Fibroblast of villous mesenchyme (primary cell): ENCODE measurements at regions not wholly inside any gene's neighbourhood (a gene's known extent, or its start where the extent isn't known, plus 50 kb on each side); places are given as distances from the start of the nearest gene placed in this dataset.

ENCODE experiments used
- DNase-seq: peaks from one replicate; pipeline ENCODE4 v3.0.0-alpha.2; 2010; ENCODE audit warnings: low read depth
- H3K4me3 ChIP-seq: 2 replicates; pipeline ENCODE4 v1.5.1; 2011; ENCODE audit warnings: low read depth, mild to moderate bottlenecking, low read length
- TF ChIP-seq, protein P1 (sequence below): IDR thresholded peaks from 2 replicates; pipeline ENCODE4 v1.5.1; 2012; ENCODE audit warnings: low read depth, mild to moderate bottlenecking, low read length; ENCODE audit not compliant: insufficient read depth

DNA sequence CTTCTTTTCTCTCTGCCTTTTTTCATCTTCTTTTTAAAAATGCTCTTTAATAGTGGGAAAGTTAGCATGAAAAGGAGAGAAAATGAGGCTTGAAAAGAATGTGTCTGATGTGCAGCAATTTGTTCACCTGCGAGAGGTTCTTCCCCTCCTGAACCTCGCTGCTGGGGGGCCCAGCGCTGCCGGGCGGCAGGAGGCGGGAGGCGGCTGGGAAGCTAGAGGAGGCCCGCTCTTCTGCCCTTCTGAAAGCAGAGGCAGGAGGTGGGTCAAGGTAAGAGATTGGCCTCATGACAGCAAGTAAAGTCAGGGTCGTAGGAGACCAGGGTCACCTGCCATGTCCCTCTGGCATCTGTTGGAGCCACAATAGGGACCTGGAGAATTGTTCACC is 78.6 kb upstream of the TNRC6C start:
- no peak for DNase-seq
- H3K4me3 ChIP-seq: no peak overlapping the region
- TF ChIP-seq, protein P1, sequence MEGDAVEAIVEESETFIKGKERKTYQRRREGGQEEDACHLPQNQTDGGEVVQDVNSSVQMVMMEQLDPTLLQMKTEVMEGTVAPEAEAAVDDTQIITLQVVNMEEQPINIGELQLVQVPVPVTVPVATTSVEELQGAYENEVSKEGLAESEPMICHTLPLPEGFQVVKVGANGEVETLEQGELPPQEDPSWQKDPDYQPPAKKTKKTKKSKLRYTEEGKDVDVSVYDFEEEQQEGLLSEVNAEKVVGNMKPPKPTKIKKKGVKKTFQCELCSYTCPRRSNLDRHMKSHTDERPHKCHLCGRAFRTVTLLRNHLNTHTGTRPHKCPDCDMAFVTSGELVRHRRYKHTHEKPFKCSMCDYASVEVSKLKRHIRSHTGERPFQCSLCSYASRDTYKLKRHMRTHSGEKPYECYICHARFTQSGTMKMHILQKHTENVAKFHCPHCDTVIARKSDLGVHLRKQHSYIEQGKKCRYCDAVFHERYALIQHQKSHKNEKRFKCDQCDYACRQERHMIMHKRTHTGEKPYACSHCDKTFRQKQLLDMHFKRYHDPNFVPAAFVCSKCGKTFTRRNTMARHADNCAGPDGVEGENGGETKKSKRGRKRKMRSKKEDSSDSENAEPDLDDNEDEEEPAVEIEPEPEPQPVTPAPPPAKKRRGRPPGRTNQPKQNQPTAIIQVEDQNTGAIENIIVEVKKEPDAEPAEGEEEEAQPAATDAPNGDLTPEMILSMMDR: no peak

DNA sequence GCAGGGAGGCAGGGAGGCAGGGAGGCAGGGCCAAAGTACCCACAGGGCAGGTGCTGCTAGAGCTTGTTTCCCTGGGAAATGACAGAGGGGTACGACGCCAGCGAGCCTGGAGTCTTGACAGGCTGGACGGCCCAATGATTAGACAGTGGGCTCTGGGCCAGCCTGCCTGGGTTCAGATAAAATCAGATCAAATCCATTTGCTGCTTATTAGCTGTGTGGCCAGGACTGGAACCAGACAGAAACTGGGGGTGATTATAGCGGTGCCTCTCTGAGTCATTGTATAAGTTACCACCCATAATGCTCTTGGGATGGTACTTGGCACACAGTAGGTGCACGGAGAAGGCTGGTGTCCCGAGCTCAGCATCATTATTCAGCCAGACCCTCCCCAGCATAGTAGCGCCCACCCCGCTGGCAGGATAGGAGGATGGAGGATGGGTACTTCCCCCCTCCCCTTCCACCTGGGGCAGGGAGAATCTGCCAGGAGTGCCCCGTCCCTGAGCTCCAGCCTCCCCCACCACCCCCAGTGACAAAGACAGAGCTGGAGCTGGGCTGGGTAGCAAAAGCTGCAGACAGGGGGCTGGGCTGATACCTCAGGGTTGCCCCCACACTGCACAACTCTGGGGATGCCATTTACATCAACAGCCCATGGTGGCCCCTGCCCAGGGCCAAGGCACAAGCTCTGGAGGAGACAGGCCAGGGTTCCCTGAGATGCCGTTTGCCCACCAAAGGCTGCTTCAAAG is 77.6 kb upstream of the TNRC6C start:
- H3K4me3 ChIP-seq: no peak overlapping the region
- TF ChIP-seq, protein P1: no peak
- DNase-seq: no peak

DNA sequence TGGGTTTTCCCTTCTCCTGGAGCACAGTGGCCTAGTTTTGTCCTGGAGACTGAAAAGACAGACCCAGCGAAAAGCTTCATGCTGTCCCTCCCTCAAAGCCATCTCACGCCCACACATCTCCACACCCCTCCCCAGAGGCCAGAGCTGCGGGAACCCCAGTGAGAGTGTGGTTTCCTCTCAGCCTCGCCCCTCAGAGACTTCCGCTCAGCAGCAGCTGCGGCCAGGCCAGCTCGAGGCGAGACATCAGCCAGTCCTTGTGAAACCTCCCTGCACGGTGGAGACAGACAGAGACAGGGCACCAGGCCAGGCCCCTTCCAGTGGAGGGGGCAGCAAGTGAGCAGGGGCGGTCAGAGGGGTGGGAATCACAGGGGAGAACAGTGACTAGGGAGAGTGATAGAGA is 77.0 kb upstream of the TNRC6C start:
- TF ChIP-seq, protein P1: no peak
- H3K4me3 ChIP-seq: no peak overlapping the region
- peak; percentile 54 for DNase-seq

DNA sequence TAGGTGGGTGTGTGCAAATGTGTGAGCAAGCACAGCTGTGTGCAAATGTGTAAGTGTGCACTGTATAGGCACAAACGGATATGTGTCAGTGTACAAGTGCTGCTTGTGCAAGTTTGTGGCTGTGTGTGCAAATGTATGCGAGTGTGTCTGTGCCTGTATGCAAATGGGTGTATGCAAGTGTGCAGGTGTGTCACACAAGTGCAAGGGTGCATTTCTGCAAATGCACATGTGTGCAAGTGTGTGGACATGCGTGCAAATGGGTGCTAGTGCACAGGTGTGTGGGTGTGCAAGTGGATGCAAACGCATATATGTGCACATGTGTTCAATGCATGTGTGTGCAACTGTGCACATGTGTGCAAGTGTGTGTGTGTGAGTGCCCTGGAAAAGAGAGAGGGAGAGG is 76.5 kb upstream of the TNRC6C start:
- H3K4me3 ChIP-seq: no peak overlapping the region
- TF ChIP-seq, protein P1: no peak
- DNase-seq: no peak

DNA sequence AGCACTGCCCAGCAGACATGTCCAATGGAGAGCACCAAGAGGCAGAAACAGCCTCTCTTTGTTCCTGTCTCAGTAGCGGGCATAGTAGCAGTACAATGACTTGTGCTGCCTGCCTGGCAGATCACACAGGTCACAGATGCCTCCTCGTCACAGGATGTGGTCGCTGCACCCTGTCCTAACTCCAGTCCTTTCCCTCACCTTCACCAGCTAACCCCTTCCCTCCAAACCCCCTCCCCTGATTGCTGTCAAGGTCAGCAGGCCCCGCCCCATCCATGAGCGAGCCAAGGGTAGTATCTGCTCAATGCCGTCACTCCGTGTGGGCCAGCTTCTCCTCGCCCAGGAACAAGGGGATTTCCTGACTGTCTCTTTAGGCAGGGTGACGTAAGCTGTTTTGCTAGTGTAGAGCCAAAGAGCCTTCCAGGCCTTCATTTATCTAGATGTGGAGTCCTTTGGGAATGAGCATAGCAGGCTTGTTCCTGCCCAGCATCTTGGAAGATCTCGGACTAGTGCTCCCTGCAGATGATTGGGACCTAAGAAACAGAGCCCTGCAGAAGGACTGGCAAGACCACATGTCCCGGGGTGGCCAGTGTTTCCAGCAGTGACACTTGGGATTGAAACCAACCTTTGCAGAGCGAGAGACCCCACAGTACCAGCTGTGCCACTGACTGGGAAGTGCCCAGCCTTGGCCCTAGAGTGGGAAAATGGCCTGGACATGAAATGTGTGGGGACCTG is 75.9 kb upstream of the TNRC6C start:
- peak; percentile 51 for DNase-seq
- TF ChIP-seq, protein P1: no peak
- H3K4me3 ChIP-seq: no peak overlapping the region

DNA sequence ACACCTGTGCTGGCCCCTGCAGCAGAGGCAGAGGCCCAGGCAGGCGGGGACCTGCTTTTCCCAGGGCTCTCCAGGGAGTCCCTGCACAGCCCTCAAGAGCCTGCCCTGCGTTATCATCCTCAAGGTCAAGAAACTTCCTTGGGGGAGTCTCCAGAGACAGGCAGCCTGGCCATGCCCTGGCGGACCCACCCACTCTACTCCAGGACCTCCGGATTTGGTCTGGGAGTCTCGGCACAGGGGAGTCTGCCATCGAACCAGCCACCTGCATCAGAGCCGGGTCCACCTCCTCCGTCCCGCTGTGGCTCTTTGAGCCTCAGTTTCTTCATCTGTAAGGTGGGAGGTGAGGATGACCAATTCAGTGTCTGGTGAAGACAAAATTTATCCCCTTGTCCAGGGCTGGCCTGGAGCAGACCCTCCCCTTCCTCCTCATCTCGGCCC is 75.3 kb upstream of the TNRC6C start:
- H3K4me3 ChIP-seq: no peak overlapping the region
- TF ChIP-seq, protein P1: no peak
- DNase-seq: no peak

DNA sequence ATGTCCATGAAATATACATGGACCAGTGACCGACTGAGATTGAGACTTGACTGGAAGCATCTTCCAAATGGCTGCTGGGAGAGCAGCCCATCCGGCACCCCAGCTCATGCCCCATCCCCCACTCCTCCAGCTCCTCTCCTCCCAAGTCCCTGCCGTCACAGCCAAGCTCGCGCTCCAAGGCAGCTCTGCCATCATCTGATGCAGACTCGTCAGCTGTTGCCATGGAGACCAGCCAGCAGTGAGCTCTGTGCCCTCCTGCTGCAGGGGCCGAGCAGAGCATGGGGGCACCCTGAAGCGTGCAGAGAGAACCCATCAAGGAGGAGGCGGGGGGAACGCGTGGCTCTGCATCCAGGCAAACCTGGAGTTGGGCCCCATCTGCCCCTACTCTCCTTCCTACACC is 74.5 kb upstream of the TNRC6C start:
- H3K4me3 ChIP-seq: no peak overlapping the region
- DNase-seq: no peak
- TF ChIP-seq, protein P1: no peak
